HEK293 (cell line): ENCODE measurements at regions not wholly inside any gene's neighbourhood (a gene's known extent, or its start where the extent isn't known, plus 50 kb on each side); places are given as distances from the start of the nearest gene placed in this dataset.

Experiments used
- CTCF ChIA-PET: fragments of 350-600 bp; formaldehyde crosslinking; extraction: SDS; loops from one replicate; lab custom pipeline; 2021; ENCODE audit warnings: antibody characterized with exemption; lab: Yijun Ruan, JAX
- POLR2A ChIA-PET: fragments of 300-600 bp; formaldehyde crosslinking; extraction: SDS; loops from one replicate; lab custom pipeline; 2020; ENCODE audit warnings: antibody characterized with exemption, inconsistent platforms; lab: Yijun Ruan, JAX
- H3K27ac ChIP-seq: fragments of 200-500 bp; sonication (Bioruptor generic); 2 replicates; pipeline ENCODE4 v1.5.1; 2014; ENCODE audit warnings: low read depth, low read length, control low read depth, inconsistent platforms; ENCODE audit errors: extremely low read depth
- H3K36me3 ChIP-seq, 2 experiments: fragments of 200-500 bp in 1 of 2; sonication (Bioruptor generic) in 1 of 2; 1 replicate in 1 of 2; 2 replicates in 1 of 2; pipeline ENCODE4 v1.5.1; 2014 to 2017; ENCODE audit warnings: inconsistent platforms in 2 of 2, low read length in 2 of 2; ENCODE audit not compliant: control insufficient read depth in 2 of 2, insufficient read depth in 1 of 2
- H3K4me1 ChIP-seq: fragments of 200-500 bp; sonication (Bioruptor generic); 2 replicates; pipeline ENCODE4 v1.5.1; 2014; ENCODE audit warnings: mild to moderate bottlenecking, low read length, inconsistent platforms; ENCODE audit not compliant: control insufficient read depth, insufficient read depth
- H3K4me3 ChIP-seq: 2 replicates; pipeline ENCODE4 v1.5.1; 2011; ENCODE audit warnings: low read depth, mild to moderate bottlenecking, control low read depth, low read length, moderate library complexity
- H3K9me3 ChIP-seq: fragments of 200-500 bp; sonication (Bioruptor generic); 2 replicates; pipeline ENCODE4 v1.5.1; 2014; ENCODE audit warnings: low read depth, low read length, inconsistent platforms; ENCODE audit not compliant: control insufficient read depth, insufficient read depth
- MZF1 ChIP-seq: fragments of 450-650 bp; formaldehyde crosslinking; IDR thresholded peaks from 2 replicates; pipeline ENCODE4 v1.5.1; 2017; ENCODE audit warnings: missing biosample characterization, missing genetic modification characterization, borderline replicate concordance
- TRIM28 ChIP-seq: IDR thresholded peaks from 2 replicates; pipeline ENCODE4 v1.6.1; 2011; ENCODE audit warnings: low read length, control low read depth, borderline replicate concordance
- ZBTB7A ChIP-seq: fragments of 450-650 bp; formaldehyde crosslinking; IDR thresholded peaks from 2 replicates; pipeline ENCODE4 v1.5.1; 2016; ENCODE audit warnings: low read depth, missing biosample characterization, missing genetic modification characterization
- ZFP37 ChIP-seq: fragments of 450-650 bp; formaldehyde crosslinking; IDR thresholded peaks from 2 replicates; pipeline ENCODE4 v1.5.1; 2016; ENCODE audit warnings: missing biosample characterization, missing genetic modification characterization
- ZNF114 ChIP-seq: fragments of 450-650 bp; formaldehyde crosslinking; IDR thresholded peaks from 2 replicates; pipeline ENCODE4 v1.5.0; 2017; ENCODE audit warnings: missing biosample characterization, missing genetic modification characterization
- ZNF121 ChIP-seq: fragments of 450-650 bp; formaldehyde crosslinking; IDR thresholded peaks from 2 replicates; pipeline ENCODE4 v1.5.1; 2016; ENCODE audit warnings: missing biosample characterization, missing genetic modification characterization
- ZNF133 ChIP-seq: fragments of 450-650 bp; formaldehyde crosslinking; IDR thresholded peaks from 2 replicates; pipeline ENCODE4 v1.5.1; 2016; ENCODE audit warnings: missing biosample characterization, missing genetic modification characterization
- ZNF266 ChIP-seq: fragments of 450-650 bp; formaldehyde crosslinking; IDR thresholded peaks from 2 replicates; pipeline ENCODE4 v1.5.1; 2016; ENCODE audit warnings: missing biosample characterization, missing genetic modification characterization, low read depth
- ZNF274 ChIP-seq, 2 experiments: fragments of 200-500 bp in 1 of 2; fragments of 450-650 bp in 1 of 2; sonication (Bioruptor generic) in 1 of 2; formaldehyde crosslinking in 1 of 2; IDR thresholded peaks; 2 replicates each; pipeline versions ENCODE4 v1.5.1 to v1.6.1; 2014 to 2016; ENCODE audit warnings: borderline replicate concordance in 1 of 2, inconsistent platforms in 1 of 2, low read length in 1 of 2, missing biosample characterization in 1 of 2, missing genetic modification characterization in 1 of 2
- ZNF292 ChIP-seq: fragments of 450-650 bp; formaldehyde crosslinking; IDR thresholded peaks from 2 replicates; pipeline ENCODE4 v1.5.1; 2016; ENCODE audit warnings: low read depth, missing biosample characterization, missing genetic modification characterization, borderline replicate concordance
- ZNF324 ChIP-seq: fragments of 450-650 bp; formaldehyde crosslinking; IDR thresholded peaks from 2 replicates; pipeline ENCODE4 v1.5.1; 2016; ENCODE audit warnings: missing biosample characterization, missing genetic modification characterization
- ZNF514 ChIP-seq: fragments of 450-650 bp; formaldehyde crosslinking; IDR thresholded peaks from 2 replicates; pipeline ENCODE4 v1.5.1; 2016; ENCODE audit warnings: missing biosample characterization, missing genetic modification characterization
- ZNF585B ChIP-seq: fragments of 450-650 bp; formaldehyde crosslinking; IDR thresholded peaks from 2 replicates; pipeline ENCODE4 v1.5.1; 2016; ENCODE audit warnings: missing biosample characterization, missing genetic modification characterization
- ZNF654 ChIP-seq: fragments of 450-650 bp; formaldehyde crosslinking; IDR thresholded peaks from 2 replicates; pipeline ENCODE4 v1.5.1; 2016; ENCODE audit warnings: low read depth, missing biosample characterization, missing genetic modification characterization
- ZNF658 ChIP-seq: fragments of 450-650 bp; formaldehyde crosslinking; IDR thresholded peaks from 2 replicates; pipeline ENCODE4; 2016; ENCODE audit warnings: missing biosample characterization, missing genetic modification characterization
- ZNF670 ChIP-seq: fragments of 450-650 bp; formaldehyde crosslinking; IDR thresholded peaks from 2 replicates; pipeline ENCODE4 v1.5.1; 2016; ENCODE audit warnings: missing biosample characterization, missing genetic modification characterization, low read depth
- TF ChIP-seq, protein P1 (sequence below): fragments of 450-650 bp; formaldehyde crosslinking; conservative IDR thresholded peaks from 2 replicates; pipeline ENCODE4 v1.5.1; 2016; ENCODE audit warnings: low read depth, missing biosample characterization, missing genetic modification characterization
- TF ChIP-seq, protein P2 (sequence below): fragments of 450-650 bp; formaldehyde crosslinking; IDR thresholded peaks from 2 replicates; pipeline ENCODE4 v1.5.1; 2016; ENCODE audit warnings: missing biosample characterization, missing genetic modification characterization

DNA sequence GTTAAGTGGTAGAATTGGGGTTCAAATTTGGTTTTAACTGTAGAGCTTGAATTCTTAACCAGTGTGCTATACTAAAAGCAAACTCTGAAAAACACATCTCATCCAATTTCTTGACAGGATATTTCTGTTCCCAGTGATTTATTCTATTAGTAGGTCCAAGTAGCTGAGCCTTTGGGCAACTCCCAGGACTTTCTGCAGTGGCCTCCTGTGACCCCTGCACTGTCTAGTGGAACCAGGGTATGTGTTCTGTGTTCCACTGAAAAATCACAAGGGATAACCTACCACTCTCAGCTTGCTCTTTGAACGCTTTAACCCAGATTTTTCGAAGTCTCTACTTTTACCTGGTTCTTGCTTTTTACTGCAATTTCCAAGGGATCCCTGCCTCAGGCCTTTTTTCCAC, 58.0 kb upstream of the SCOC start:
- H3K9me3 ChIP-seq: no peaks in the 10 kb centered on the region
- no peak overlapping the region for H3K4me3 ChIP-seq
- H3K4me1 ChIP-seq: no peaks in the 10 kb centered on the region
- no peaks in the 10 kb centered on the region for H3K36me3 ChIP-seq
- POLR2A ChIA-PET: no interaction called here
- TF ChIP-seq ZNF114 (tag by site-specific recombination) (no peak), MZF1 (tag by site-specific recombination) (no peak), ZNF274 (IDR thresholded peaks at IDR 0.05; ENCODE audit: low read length) (no peak), ZNF274 (tag by site-specific recombination; IDR thresholded peaks at IDR 0.05; ENCODE audit: borderline replicate concordance) (no peak), ZFP37 (no peak), ZNF324 (tag by site-specific recombination) (no peak), ZNF133 (no peak), ZNF670 (tag by site-specific recombination) (no peak)
- H3K27ac ChIP-seq: no peak overlapping the region
- CTCF ChIA-PET: no interaction called here

DNA sequence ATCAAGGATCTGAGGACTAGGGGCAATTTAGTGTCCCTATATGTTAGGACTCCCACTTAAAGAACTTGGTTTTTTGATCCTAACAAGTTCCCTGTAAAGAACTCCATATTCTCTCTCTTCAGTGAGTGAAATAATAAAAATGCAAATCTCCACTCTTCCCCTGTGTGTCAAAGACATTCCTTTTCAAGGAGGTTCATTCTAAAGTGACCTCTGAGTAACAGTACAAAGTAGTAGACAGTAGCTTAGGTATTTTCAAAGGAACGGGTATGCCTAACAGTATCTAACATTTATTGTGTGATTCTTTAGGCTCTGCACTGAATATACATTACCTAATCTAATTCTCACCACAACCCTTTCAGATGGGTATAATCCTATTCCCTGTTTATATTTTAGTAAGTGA, 58.4 kb upstream of the SCOC start:
- ChIA-PET POLR2A (no interaction called here), CTCF (no interaction called here)
- TF ChIP-seq ZNF514 (tag by site-specific recombination) (no peak), ZNF121 (tag by site-specific recombination) (no peak), ZBTB7A (tag by site-specific recombination) (no peak)
- H3K4me1 ChIP-seq: no peaks in the 10 kb centered on the region
- H3K27ac ChIP-seq: no peak overlapping the region
- no peak overlapping the region for H3K4me3 ChIP-seq
- no peaks in the 10 kb centered on the region for H3K36me3 ChIP-seq
- no peaks in the 10 kb centered on the region for H3K9me3 ChIP-seq

DNA sequence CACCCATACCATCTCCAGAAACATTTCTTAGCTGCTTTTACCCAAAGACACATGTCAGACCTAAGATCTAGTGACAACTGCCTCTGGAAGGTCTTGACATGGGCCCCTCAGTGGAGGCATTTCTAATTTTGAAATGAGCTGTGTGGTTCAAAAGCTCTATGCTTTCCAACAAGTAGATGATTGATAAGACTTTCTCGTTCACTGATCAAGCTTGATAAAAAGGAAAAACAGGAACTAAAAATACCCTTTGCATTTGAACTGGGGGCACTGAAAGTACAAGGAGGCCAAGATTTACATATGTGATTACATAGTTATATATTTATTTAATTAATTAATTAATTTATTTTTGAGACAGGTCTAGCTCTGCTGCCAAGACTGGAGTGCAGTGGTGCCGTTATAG, 61.3 kb upstream of the SCOC start:
- ChIA-PET CTCF (no interaction called here), POLR2A (no interaction called here)
- Histone ChIP-seq H3K27ac (no peak overlapping the region), H3K36me3 (no peaks in the 10 kb centered on the region), H3K4me3 (no peak overlapping the region), H3K4me1 (no peaks in the 10 kb centered on the region), H3K9me3 (no peaks in the 10 kb centered on the region)
- TF ChIP-seq ZNF654 (tag by site-specific recombination) (no peak), ZNF121 (tag by site-specific recombination) (no peak)
- TF ChIP-seq, protein P1, sequence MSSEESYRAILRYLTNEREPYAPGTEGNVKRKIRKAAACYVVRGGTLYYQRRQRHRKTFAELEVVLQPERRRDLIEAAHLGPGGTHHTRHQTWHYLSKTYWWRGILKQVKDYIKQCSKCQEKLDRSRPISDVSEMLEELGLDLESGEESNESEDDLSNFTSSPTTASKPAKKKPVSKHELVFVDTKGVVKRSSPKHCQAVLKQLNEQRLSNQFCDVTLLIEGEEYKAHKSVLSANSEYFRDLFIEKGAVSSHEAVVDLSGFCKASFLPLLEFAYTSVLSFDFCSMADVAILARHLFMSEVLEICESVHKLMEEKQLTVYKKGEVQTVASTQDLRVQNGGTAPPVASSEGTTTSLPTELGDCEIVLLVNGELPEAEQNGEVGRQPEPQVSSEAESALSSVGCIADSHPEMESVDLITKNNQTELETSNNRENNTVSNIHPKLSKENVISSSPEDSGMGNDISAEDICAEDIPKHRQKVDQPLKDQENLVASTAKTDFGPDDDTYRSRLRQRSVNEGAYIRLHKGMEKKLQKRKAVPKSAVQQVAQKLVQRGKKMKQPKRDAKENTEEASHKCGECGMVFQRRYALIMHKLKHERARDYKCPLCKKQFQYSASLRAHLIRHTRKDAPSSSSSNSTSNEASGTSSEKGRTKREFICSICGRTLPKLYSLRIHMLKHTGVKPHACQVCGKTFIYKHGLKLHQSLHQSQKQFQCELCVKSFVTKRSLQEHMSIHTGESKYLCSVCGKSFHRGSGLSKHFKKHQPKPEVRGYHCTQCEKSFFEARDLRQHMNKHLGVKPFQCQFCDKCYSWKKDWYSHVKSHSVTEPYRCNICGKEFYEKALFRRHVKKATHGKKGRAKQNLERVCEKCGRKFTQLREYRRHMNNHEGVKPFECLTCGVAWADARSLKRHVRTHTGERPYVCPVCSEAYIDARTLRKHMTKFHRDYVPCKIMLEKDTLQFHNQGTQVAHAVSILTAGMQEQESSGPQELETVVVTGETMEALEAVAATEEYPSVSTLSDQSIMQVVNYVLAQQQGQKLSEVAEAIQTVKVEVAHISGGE (tag by site-specific recombination): no peak

DNA sequence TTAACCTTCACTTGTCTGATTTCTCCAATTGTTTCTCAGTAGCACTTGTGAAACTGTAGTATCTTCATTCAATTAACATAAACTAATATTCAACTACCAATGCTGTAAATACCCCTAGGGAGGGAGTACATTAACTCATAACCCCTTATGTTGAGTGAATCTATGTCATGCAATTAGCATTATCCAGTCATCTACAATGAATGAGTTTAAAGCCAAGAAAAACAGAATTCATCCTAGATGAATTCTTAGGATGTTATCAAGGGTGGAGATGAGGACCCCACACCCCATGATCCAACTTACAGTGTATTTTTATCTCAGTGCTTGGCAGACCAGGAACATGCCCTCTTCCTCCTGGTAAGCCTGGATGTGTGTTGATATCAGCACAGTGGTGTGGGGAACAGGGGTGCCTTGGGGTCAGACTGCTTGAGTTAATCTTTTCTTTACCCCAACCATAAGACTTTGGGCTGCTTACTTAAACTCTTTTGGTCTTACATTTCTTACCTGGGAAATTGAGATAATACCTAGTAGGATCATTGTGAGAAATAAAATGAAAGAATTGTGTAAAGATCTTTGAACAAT, 62.1 kb upstream of the SCOC start:
- no peak overlapping the region for H3K27ac ChIP-seq
- no peak for TF ChIP-seq ZNF266
- no peak for TF ChIP-seq TRIM28
- no peak for TF ChIP-seq ZNF658 (tag by site-specific recombination)
- no peak for TF ChIP-seq ZNF585B (tag by site-specific recombination)
- TF ChIP-seq, protein P2, sequence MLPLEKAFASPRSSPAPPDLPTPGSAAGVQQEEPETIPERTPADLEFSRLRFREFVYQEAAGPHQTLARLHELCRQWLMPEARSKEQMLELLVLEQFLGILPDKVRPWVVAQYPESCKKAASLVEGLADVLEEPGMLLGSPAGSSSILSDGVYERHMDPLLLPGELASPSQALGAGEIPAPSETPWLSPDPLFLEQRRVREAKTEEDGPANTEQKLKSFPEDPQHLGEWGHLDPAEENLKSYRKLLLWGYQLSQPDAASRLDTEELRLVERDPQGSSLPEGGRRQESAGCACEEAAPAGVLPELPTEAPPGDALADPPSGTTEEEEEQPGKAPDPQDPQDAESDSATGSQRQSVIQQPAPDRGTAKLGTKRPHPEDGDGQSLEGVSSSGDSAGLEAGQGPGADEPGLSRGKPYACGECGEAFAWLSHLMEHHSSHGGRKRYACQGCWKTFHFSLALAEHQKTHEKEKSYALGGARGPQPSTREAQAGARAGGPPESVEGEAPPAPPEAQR (tag by site-specific recombination): no peak
- TF ChIP-seq ZNF292 (tag by site-specific recombination): no peak
- H3K9me3 ChIP-seq: no peaks in the 10 kb centered on the region
- H3K4me1 ChIP-seq: no peaks in the 10 kb centered on the region
- POLR2A ChIA-PET: no interaction called here
- CTCF ChIA-PET: no interaction called here
- H3K36me3 ChIP-seq: no peaks in the 10 kb centered on the region
- no peak overlapping the region for H3K4me3 ChIP-seq
